AG09319 (cell line): ENCODE measurements at regions not wholly inside any gene's neighbourhood (a gene's known extent, or its start where the extent isn't known, plus 50 kb on each side); places are given as distances from the start of the nearest gene placed in this dataset.

Experiments
- DNase-seq: peaks from one replicate; pipeline ENCODE4 v3.0.0-alpha.2; 2010; ENCODE audit warnings: low read depth; ENCODE audit errors: extremely low read depth
- CTCF ChIP-seq: IDR thresholded peaks from 2 replicates; pipeline ENCODE4 v1.5.1; 2011; ENCODE audit warnings: low read depth, mild to moderate bottlenecking, inconsistent platforms, low read length, moderate library complexity

- no peak for DNase-seq
- TF ChIP-seq CTCF: no peak
These were observed 765.0 kb upstream of the CELF4 start for GRCh38 chr18:38330573-38330972.

DNA sequence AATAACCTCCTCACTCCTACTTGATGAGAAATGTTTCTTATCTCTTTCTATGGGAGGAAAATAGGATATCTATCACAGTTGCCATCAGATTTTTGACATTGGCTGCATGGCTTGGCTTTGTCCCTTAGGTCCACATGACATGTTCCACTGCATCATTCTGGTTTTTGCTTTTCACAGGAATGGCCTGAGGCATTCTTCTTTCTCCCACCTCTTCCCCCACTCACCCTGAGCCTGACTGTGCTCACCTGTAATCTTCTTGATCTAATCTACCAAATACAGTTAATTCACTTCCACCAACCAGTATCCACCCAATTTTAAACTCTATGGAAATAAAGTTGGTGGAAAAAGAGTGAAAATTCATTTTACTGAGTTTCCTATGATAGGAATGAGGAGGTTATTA lies 763.5 kb upstream of the CELF4 start:
- DNase-seq: no peak
- no peak for TF ChIP-seq CTCF

DNA sequence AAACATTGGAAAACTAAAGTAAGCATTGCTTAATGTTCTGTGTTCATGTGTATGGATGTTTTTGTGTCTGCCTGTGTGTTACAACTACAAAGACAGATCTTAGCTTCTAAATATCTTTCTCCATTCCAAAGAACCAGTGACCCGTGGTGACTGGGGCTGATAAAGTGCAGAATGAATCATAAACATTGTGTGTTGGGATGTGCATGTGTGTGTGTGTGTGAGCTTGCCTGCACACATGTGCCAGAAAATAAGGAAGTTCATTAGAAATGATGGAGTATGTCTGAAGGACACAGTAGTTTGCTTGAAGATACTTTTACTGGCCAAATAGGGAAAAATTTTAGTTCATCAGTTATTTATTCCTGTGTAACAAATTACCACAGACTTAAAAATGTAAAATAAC lies 756.6 kb upstream of the CELF4 start:
- DNase-seq: no peak
- no peak for TF ChIP-seq CTCF

DNA sequence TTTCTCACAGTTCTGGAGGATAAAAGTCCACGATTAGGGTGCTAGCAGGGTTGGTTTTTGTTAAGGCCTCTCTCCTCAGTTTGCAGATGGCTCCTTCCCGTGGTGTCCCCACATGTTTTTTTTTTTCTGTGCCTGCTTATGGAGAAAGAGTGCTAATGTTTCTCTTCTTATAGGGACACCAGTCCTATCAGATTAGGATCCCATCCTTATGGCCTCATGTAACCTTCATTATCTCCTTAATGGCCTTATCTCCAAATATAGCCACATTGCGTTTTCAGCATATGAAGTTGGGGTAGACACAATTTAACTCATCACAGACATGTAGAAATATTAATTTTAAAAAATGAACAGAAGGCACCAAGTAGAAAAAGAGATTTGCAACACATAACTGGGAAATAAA lies 755.7 kb upstream of the CELF4 start:
- DNase-seq: no peak

DNA sequence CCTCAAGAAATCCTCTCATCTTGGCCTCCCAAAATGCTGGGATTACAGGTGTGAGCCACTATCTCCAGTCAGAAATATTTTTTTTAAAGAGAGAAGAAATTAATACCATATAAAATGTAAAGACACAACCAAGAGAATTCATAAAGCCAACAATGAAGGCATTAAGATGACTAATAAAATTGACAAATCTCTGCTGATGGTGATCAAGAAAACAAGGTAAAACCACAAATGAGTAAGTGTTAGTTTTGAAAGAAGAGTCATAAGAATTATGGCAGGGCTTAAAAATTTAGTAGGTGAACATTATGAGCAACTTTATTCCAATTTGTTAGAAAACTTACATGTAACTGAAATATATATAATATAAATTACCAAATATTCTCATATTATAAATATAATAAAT lies 752.8 kb upstream of the CELF4 start:
- no peak for TF ChIP-seq CTCF

More for the DNA sequence above, 755.7 kb upstream of the CELF4 start:
- no peak for TF ChIP-seq CTCF

DNA sequence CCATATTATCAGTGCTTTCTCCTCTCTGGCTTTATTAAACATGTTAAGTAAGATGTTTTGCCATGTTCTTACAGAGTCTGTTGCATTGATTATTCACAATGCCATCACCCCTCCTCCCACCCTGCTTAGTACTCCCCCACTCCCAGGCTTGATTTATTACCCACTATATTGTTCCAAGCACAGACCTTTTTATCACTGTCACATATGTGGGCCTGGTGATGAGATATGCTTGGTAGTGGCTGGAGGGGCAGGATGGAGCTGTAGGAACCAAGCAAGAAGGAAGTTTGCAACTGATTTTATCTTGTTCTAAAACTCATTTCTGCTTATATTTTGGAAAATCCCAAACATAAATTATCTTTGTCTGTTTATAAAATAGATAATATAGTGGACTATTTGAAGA lies 748.2 kb upstream of the CELF4 start:
- no peak for DNase-seq
- TF ChIP-seq CTCF: no peak

More for the DNA sequence above, 752.8 kb upstream of the CELF4 start:
- DNase-seq: no peak

- no peak for TF ChIP-seq CTCF
- DNase-seq: no peak
These were observed 746.9 kb upstream of the CELF4 start for GRCh38 chr18:38312532-38312931.
